ENCODE measurements at regions not wholly inside any gene's neighbourhood (a gene's known extent, or its start where the extent isn't known, plus 50 kb on each side); places are given as distances from the start of the nearest gene placed in this dataset.

DNA sequence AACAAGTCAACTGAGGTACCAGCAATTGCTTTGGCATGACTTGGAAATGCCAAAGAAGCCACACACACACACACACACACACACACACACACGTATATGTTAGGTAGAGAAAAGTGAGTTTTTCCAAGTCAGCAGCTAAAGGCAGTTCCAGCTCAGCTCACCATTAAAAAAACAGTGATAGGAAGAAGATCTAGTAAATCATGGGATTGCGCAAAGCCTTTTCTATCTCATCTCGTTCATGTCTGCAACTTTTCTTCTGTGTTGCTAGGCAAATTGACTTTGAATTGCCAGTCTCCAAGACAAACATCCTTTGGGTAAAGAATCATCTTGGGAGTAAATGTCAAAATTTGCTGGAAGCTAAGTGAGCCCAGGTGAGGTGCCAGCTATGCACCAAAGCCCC is 500.1 kb downstream of the ENC1 start:
- DNase-seq: no peak

DNA sequence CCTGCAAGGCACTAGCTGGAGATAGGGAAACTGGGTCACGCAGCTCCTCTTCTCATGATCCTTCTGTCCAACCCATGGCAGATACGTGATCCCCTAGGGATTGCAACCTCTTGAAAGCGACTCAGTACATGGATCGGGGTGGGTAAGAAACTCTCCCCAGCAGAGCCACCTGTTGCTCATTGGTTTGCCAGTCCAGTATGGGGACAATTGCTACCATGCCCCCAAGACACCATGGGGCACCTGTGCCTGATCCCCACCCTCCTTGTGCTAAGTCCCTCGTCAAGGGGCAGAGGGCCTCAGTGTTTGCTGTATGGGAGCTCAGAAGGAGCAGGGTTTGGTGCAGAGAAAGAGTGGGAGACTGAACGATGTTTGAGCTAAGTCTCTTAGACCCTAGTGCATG is 500.9 kb downstream of the ENC1 start:
- no peak for DNase-seq

DNA sequence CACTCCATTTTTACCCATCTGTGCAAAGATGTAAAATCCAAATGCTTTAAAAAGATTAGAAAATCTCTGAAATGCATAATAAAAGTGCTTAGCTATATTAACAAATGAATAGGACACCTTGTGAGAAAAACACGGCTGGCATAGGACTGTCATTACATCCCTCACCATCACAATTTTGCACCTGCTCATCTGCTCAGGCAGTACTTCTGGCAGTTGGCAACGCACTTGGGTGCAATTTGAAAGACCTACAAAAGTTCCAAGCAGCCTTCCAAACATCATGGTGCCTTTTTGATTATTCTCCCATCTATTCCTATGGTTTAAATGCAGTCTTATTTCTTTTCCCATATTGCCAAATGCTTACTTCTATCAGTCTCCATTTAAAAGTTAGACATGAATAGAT is 501.8 kb downstream of the ENC1 start:
- no peak for DNase-seq

DNA sequence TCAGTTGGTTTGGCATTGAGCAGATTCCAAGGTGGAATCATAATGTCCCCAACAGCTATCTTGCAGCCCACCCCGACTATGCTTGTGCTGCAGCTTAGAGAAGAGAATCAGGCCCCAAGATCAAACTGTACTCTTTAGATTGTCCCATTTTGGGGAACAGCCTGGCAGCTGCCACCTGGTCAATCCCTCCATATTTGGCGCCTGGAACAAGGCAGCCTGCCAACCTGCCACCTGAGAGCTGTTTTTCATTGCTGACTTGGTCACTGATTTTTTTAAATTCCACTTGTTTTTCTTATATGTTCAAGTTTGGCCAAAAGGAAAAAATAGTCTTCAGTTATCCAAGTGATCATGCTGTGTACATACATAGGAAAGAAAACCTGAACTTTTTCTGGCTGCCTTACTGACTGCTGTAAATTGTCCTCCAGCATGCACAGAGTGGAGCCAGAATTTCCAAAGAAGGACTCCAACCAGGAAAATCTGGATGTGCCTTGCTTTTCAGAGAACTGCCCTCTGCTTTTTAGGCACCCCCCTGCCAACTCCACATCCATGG is 504.2 kb downstream of the ENC1 start:
- no peak for DNase-seq

DNA sequence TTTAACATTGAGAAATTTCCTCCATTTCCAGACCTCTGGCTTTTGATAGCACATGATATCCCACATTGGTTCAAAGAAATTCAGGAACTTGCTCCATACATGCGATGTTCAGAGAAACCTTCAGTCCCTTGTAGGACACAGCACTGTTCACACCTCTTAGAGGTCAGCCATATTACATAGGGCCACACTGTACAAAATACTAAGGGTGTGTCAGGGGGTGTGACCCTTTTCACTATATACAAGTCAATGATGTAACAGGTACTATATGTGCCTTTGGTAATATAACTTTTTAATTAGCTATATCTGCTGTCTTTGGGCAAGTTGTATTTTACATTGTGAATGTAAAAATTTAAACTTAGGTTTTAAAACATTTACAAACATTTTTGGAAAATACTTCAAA is 505.5 kb downstream of the ENC1 start:
- no peak for DNase-seq

DNA sequence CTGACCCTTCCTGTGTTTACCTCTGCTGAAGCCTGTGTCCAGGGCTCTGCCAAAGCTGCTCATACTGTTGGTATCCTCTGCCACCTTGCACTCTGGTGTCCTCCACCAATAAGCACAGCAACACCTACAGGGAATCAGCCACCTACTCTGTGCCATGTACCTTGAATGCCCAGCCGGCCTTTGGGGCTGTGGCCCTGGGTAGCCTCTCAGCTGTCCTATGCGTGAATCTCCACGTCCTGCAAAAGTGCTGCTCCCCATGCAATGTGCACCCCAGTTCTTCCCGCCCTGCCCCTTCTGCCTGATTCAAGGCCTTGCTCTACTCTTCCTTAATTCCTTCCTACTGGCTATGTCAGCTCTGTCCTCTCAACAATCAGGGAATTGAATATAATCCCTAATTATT is 506.5 kb downstream of the ARHGEF28 start:
- no peak for DNase-seq

DNA sequence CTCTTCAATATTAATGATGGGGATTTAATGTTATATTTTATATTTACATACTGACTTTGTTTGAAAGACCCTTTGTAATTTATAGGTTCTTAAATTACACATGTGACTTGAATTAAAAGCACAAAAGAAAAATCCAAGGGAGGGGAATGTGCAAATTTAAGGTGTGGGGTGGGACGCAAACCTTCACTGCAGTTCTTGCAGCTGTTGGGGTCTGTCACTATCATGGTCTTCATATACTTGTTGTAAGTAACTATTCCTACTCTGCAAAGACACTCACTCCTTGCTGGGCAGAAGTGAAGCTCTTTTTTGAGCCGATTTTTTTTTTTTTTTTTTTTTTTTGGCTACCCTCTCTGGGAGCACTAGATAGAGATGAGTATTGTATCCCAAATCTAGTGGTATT is 505.3 kb downstream of the ARHGEF28 start:
- no peak for DNase-seq

DNA sequence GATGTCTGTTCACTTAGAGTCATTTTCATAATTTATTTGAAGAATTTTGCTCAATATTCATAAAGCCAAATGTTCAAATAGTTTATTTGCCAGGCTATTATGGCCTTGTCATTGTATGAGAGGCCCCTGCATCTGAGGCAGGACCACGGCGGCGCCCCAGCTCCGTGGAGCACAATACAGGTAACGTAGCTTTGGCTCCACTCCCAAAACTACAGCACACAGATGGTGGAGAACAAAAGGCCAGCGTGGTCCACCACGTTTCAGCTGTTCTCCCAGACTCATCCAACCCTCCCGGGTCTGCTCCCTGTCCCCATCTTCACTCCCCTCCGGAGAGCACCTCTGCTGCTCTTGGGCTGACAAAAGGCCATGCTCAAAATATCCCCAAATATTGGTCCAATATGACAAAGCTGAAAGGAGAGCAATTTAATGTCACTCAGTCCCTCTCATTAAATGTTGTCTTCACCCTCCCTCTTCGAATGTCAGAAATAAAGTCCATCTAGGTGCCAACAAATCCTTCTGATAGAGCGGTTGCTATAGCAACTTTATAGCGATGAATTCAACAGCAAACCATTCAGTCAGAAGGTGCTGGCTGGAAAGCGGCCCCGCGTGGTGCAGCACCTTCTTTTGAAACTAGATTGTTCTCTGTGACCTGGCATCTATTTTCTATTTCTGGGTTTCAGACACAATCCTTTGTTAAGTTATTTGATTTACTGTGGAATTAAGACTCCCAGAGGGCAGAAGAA is 504.3 kb downstream of the ARHGEF28 start:
- no peak for DNase-seq

DNA sequence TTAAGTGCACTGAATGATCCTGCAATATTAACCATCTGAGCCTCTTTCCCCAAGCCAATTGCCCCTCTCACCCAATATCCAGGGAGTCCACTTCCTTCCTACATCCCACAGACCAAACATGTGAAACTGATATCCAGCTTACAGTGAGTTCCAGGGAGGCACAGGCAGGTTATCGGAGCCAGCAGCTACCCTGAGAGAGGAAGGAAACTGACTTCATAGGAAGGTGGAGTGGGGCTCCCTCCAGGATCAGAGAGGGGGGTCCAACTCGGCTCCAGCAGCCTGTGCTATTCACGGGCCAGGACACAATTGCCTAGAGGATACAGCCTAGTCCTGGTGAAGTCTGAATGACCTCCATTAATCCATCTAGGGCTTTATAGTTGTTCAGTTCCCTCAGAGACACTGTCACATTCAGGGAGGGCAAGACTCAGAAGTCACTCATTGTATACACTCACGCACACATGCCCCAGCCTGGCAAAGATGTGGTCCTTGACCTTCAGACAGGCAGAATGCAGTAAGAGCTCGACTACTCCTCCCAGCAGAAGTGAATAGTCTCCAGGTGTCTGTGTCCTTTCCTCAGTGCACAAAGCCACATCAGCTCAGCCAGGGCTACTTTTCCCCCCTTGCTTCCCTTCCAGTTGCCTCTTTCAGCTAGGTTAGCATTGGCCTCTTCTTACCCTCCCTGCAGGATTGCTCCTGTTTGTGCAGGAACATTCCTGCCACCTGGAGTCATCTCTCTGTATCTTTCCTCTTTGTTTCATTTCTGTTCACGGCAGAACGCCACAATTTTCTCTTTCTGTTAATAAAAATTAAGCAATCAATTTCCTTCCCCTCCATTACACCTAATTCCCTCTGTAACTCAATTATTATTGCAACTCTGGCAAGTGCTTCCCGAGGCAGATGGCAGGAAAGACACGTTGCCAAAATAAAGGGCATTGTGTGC is 501.7 kb downstream of the ARHGEF28 start:
- no peak for DNase-seq

DNA sequence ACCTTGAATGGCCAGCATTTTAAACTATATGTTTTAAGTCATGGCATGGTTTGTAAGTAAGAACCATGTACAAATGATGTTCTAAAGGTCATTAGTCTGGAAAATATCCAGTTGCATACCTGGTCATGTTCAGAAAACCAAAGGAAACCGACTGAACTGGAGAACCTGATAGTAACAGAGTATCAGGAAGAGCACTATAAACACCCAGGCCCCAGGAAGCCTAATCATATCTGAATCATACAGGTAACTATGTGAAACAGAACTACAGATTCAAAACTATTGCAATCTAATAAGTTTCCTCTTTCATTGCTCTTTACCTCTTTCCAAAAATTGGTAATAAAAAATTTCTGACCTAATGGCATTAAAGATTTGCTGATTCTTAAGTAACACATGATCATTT is 500.3 kb downstream of the ARHGEF28 start:
- no peak for DNase-seq

DNA sequence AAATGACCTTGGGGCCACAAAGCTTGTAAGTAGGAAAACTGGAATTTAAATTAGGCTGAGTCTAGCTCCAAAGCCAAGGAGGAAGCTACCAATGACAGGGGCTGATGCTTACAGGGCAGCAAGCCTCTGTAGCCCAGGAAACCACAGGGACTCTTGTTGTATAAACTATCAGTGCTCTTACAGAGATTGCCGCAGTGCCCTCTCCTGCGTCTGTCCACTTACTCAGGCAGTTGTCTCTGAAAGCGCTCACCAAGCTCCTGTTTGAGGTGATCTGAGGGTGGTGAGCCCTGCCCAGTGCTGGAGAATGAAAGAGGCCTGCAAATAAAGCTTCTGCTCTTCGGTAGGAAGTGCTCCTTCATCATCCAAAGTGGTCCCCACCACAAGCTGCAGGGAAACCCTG is 498.8 kb downstream of the ARHGEF28 start:
- DNase-seq: no peak

DNA sequence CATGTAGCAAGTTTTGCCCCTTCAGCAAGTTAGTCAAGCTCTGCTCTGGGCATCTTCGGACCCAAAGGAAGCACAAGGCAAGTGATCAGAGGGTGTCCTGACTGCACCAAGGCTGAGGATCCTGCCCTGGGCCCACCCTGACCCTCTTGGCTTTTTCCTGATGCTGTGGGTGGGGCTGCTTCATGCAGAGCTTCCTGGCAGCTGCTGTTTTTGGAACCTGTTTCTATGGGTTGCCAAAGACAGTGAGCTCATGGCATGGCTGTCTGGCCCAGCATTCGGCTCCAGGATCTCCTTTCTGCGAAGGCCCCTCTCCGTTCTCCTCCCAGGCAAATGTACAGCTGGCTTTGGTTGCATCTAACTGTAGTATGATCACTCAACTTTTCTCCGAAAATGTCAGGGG is 497.9 kb downstream of the ARHGEF28 start:
- DNase-seq: no peak

DNA sequence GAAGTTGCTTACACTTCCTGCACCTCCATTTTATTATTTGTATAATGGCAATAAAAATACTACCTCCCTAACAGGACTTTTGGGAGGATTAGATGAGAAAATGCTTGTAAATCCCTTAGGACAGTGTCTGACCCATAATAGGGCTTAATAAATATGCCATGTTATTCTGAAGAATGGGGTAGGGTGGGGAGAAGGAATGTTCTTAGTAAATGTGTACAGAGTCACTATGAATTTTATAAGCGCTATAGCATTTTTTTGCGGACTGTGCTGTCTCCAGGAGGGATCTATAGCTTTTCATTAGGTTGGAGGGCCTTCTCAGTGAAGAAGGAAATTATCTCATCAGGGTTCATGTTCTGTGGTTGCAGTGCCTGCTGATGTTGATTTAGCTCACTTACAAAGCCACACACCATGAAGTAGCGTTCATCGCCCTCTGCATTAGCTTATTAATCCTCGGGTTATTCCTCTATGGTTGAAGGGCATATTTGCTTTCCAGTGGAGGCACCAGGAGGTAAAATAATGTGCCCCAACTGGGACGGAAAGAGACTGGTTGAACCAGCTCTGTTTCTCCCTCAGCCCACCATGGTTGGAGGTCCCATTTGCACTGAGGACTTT is 497.1 kb downstream of the ARHGEF28 start:
- DNase-seq: no peak

DNA sequence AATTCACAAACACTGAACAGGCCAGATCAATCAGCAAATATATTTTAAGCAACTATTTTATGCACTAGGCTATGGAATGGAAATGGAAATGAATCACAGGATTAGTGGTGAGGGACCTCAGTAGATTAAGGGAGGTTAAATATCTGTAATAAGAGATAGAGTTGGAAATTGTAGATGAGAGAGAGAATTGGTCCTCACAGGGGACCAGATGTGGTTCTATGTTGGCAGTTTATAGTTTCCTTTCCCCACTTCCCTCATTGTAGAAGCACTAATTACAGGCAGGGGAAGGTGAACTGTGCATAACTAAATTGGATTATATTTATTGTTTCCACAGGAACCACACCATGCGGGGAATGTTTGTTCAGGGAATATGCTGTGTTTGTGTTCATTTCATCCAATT is 496.2 kb downstream of the ARHGEF28 start:
- DNase-seq: no peak

DNA sequence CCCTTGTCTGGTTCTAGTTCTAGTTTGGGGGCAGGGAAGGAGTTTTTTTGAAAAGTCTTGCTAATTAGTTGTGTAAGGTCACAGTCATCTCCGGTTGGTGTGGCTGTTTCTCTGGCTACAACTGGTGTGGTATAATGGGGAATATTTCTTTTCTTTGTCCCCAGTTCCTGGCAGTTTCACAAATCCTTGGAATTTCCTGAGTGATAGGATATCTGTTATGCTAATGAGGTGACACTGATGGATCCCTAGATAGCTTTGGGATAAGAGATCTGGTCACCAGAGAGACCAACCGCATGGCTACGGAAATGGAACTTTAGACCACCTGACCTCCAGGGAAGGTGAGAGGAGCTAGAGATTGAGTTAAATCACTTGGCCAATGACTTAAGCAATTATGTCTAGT is 494.6 kb downstream of the ARHGEF28 start:
- DNase-seq: no peak

DNA sequence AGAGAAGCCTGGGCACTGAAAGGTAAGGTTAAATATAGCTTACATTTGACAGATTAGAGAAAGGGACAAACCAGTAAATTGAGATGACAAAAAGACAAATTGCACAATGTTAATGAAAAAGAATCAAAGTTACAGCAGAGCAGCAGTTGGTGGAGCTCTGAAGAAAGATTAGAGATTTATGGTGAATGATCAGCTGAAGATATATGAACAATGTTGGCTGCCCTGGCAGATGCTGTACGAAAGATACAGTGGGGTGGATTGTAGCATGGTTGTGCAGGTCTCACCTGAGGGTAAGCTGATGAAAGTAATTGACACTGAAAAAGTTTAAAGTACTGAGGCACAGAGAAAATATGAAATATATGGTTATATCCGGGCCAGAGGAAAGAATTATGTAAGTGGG is 492.1 kb downstream of the ARHGEF28 start:
- DNase-seq: no peak

DNA sequence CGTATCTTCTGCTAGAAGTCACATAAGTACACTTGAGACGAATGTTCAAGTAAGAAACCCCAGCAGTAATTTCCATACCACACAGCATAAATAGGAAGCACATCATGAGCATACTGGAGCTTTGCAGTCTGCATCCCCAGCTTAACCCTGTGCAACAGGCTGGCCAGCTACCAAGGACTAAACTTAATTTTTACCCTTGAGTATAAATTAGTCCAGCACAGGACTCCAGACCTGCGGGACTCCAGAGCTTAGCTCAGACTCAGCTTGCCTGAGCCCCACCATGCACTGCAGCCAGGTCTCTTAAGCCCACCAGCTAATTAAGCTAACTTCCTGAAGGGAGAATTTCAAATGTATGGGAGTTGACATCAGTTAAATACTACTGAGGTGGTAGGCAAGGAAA is 491.0 kb downstream of the ARHGEF28 start:
- no peak for DNase-seq

DNA sequence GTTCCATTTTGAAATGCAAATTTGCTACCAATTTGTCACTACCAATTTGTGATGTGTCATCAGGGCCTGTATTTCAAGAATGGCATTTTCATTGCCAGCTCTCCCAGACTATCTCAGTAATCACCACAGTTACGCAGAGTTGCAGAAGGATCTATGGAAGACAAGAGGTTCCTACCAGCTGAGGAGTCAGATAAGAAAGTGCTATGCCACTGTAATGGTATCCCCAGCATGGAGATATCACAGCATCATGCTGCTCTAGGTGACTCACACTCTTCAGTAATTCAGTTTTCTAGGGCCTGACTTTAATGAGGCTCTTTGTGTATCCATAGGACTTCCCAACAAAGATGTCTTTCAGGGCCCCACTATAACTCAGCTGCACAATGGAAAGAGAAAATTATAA is 490.3 kb downstream of the ARHGEF28 start:
- DNase-seq: no peak

DNA sequence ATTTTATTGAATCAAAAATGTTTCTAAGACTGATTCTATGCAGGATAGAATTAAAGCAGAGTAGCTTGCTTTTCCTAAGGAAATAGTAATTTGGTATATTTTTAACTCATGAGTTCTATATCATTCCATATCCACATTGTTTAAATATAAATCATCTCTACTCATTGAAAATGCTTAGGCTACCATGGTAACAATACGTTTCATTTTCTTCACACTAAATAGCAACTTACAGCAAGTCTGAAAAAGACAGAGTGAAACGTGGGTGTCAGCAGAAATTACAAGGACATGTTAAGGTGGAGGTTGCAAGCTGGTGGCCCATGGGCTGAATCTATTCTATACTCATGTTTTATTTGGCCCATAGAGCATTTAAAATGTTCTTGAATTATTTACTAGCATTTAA is 487.9 kb downstream of the ARHGEF28 start:
- DNase-seq: no peak

DNA sequence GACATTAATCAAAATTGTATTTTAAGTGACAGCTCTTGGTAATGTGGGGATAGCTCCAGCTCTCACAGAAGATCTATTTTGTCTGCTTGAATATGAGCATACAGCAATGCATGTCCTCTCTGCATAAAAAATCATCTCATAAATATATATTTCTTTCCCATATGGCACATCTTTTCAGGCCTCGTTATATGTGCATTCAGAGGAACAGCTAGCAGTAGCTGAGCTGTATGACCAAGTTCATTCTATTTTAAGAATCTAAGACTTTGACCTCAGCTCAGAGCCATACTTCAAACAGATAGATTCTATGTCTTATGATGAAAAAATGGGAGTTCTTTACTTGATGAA is 487.2 kb downstream of the ARHGEF28 start:
- no peak for DNase-seq

DNA sequence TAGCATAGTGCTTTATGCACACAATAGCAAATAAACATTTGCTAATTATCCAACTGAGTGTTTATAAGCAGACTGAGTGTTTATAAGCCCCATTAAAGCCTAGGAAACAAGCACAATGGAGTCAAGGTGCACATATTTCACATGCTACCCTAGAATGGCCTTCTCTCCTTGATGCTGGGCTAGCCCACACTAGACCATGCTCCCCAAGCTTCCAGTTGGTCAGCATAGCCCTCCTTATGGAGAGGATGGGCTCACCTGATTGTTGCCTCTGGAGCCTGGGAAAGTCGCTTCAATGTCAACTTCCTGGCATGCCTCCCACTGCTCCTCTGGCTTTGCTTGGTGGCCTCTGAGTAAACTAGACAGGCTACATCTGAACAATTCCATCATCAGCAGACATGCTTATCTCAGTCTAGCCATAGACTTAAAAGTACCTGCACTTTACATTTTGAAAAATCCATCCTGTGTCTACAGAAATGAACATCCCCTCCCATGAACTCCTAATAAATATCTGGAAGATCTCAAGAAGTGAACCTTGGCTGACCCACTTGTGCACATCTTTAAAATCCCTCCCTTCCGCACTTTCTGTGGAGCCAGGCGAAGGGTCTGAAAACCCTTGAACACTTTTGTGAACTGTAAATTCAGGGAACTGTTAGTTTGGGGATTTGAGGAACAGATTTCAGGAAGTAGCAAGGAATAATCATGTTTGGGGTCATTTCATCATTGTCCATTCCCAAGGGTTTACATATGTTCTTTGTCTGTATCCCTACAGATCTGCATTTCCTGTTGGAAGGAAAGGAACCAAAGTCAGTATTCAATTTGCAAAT is 486.6 kb downstream of the ARHGEF28 start:
- DNase-seq: no peak

DNA sequence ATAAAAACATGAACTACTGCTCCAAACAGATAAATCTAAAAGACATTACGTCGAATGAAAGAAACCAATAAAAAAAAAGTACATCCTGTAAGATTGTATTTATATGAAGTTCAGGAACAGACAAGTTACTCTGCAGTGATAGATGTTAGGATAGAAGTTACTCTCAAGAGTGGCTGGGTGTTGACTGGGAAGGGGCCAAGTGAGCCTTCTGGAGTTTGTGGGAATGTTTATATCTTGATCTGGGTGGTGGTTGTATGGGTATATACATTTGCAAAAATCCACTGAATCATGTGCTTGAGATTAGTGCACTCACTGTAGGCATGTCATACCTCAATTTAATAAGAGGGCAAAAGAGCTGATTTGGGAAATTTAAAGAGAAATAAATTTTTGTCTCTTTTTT is 485.8 kb downstream of the ARHGEF28 start:
- DNase-seq: no peak

DNA sequence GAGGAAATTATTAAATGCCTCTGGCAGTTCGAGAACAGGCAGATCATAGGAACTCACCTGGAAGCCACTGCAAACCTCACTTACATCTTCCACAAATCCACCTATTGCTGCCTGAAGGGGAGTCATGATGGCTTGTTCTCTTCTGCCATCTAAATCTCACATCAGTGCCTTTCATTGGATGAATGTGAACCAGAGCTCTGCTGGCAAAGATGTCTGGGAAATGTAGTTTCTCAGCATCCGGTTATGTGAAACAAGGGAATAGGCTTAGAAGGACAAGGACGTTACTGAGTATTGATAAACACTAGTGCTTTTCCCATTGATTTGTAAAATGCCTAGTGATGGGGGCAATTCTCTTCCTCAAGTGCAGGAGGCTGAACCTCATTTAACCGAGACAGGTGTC is 483.3 kb downstream of the ARHGEF28 start:
- no peak for DNase-seq
